Parathyroid adenoma (tissue), 2 donors: ENCODE measurements at regions not wholly inside any gene's neighbourhood (a gene's known extent, or its start where the extent isn't known, plus 50 kb on each side); places are given as distances from the start of the nearest gene placed in this dataset.

ENCODE experiments used
- H2AFZ ChIP-seq: fragments of 300-600 bp; sonication (generic); one replicate; pipeline ENCODE4 v1.7.0; 2017; ENCODE audit warnings: antibody characterized with exemption, mild to moderate bottlenecking
- H3K27ac ChIP-seq: fragments of 300-600 bp; sonication (generic); one replicate; pipeline ENCODE4 v1.7.0; 2017
- H3K27me3 ChIP-seq: fragments of 300-600 bp; sonication (generic); one replicate; pipeline ENCODE4 v1.7.0; 2017; ENCODE audit warnings: low read length; ENCODE audit not compliant: control insufficient read depth, insufficient read depth
- H3K36me3 ChIP-seq: fragments of 300-600 bp; sonication (generic); one replicate; pipeline ENCODE4 v1.7.0; 2017; ENCODE audit warnings: low read length; ENCODE audit not compliant: control insufficient read depth, insufficient read depth
- H3K4me1 ChIP-seq: fragments of 300-600 bp; sonication (generic); one replicate; pipeline ENCODE4 v1.7.0; 2017; ENCODE audit warnings: control low read depth
- H3K4me2 ChIP-seq: fragments of 300-600 bp; sonication (generic); one replicate; pipeline ENCODE4 v1.7.0; 2017; ENCODE audit warnings: low read length
- H3K4me3 ChIP-seq: fragments of 300-600 bp; sonication (generic); one replicate; pipeline ENCODE4 v1.7.0; 2017; ENCODE audit warnings: low read depth, low read length
- H3K79me2 ChIP-seq: fragments of 300-600 bp; sonication (generic); one replicate; pipeline ENCODE4 v1.7.0; 2017; ENCODE audit warnings: control low read depth
- H3K9ac ChIP-seq: fragments of 300-600 bp; sonication (generic); one replicate; pipeline ENCODE4 v1.7.0; 2017; ENCODE audit warnings: mild to moderate bottlenecking
- H3K9me3 ChIP-seq: fragments of 300-600 bp; sonication (generic); one replicate; pipeline ENCODE4 v1.7.0; 2017; ENCODE audit warnings: low read length; ENCODE audit not compliant: control insufficient read depth
- CTCF ChIP-seq: fragments of 300-600 bp; sonication (generic); IDR thresholded peaks from one replicate; pipeline ENCODE4 v1.7.0; 2017; ENCODE audit warnings: antibody characterized with exemption, mild to moderate bottlenecking
- donor health status: primary hyperparathyroidism.

GRCh38 chr6:90913266-90913960 is 326.5 kb upstream of the MAP3K7 start:
- H3K9ac ChIP-seq = no peak overlapping the region
- TF ChIP-seq CTCF = no peak
- no peak overlapping the region for H2AFZ ChIP-seq
- H3K79me2 ChIP-seq = no peaks in the 10 kb centered on the region
- no peaks in the 10 kb centered on the region for H3K36me3 ChIP-seq
- no peak overlapping the region for H3K4me2 ChIP-seq
- H3K27me3 ChIP-seq = no peaks in the 10 kb centered on the region
- no peak overlapping the region for H3K4me3 ChIP-seq
- H3K27ac ChIP-seq = no peak overlapping the region
- H3K9me3 ChIP-seq = no peaks in the 10 kb centered on the region
- H3K4me1 ChIP-seq = no peaks in the 10 kb centered on the region

- Histone ChIP-seq H3K36me3 (no peaks in the 10 kb centered on the region), H3K27me3 (no peaks in the 10 kb centered on the region), H2AFZ (no peak overlapping the region), H3K4me1 (no peaks in the 10 kb centered on the region), H3K4me2 (no peak overlapping the region), H3K27ac (no peak overlapping the region), H3K9ac (no peak overlapping the region), H3K4me3 (no peak overlapping the region), H3K79me2 (no peaks in the 10 kb centered on the region), H3K9me3 (no peaks in the 10 kb centered on the region)
- no peak for TF ChIP-seq CTCF
These were observed 324.8 kb upstream of the MAP3K7 start for GRCh38 chr6:90911642-90912041.

- H3K9me3 ChIP-seq = no peaks in the 10 kb centered on the region
- no peak overlapping the region for H2AFZ ChIP-seq
- H3K4me3 ChIP-seq = no peak overlapping the region
- no peaks in the 10 kb centered on the region for H3K27me3 ChIP-seq
- no peak overlapping the region for H3K27ac ChIP-seq
- H3K9ac ChIP-seq = no peak overlapping the region
- TF ChIP-seq CTCF = no peak
- no peak overlapping the region for H3K4me2 ChIP-seq
- H3K79me2 ChIP-seq = no peaks in the 10 kb centered on the region
- H3K4me1 ChIP-seq = no peaks in the 10 kb centered on the region
- H3K36me3 ChIP-seq = no peaks in the 10 kb centered on the region
These were observed 324.0 kb upstream of the MAP3K7 start for GRCh38 chr6:90910893-90911292.

GRCh38 chr6:90907931-90908655 is 321.2 kb upstream of the MAP3K7 start:
- Histone ChIP-seq H3K9me3 (no peaks in the 10 kb centered on the region), H3K4me3 (no peak overlapping the region), H3K79me2 (no peaks in the 10 kb centered on the region), H3K4me2 (no peak overlapping the region), H3K4me1 (no peaks in the 10 kb centered on the region), H3K27ac (no peak overlapping the region), H3K27me3 (no peaks in the 10 kb centered on the region), H3K9ac (no peak overlapping the region), H2AFZ (no peak overlapping the region), H3K36me3 (no peaks in the 10 kb centered on the region)
- no peak for TF ChIP-seq CTCF

GRCh38 chr6:90905351-90905750 is 318.5 kb upstream of the MAP3K7 start:
- Histone ChIP-seq H3K9me3 (no peaks in the 10 kb centered on the region), H3K9ac (no peak overlapping the region), H3K27me3 (no peaks in the 10 kb centered on the region), H3K4me1 (no peaks in the 10 kb centered on the region), H3K4me2 (no peak overlapping the region), H3K4me3 (no peak overlapping the region), H3K27ac (no peak overlapping the region), H3K36me3 (no peaks in the 10 kb centered on the region), H2AFZ (no peak overlapping the region), H3K79me2 (no peaks in the 10 kb centered on the region)
- no peak for TF ChIP-seq CTCF
